K562 (cell line): ENCODE measurements at regions not wholly inside any gene's neighbourhood (a gene's known extent, or its start where the extent isn't known, plus 50 kb on each side); places are given as distances from the start of the nearest gene placed in this dataset.

ENCODE experiments used
- DMBX1 ChIP-seq: fragments of 250-450 bp; sonication (Bioruptor Pico); IDR thresholded peaks from 2 replicates; pipeline ENCODE4 v1.8.0; 2022; ENCODE audit warnings: inconsistent platforms, mild to moderate bottlenecking, moderate library complexity, borderline replicate concordance
- E2F8 ChIP-seq: fragments of 450-650 bp; IDR thresholded peaks from 2 replicates; pipeline ENCODE4 v1.7.1; 2018; ENCODE audit warnings: mild to moderate bottlenecking, low read depth; ENCODE audit not compliant: partially characterized antibody
- EGR1 ChIP-seq: fragments of 450-650 bp; conservative IDR thresholded peaks from 2 replicates; pipeline ENCODE4 v1.6.1; 2017; ENCODE audit warnings: mild to moderate bottlenecking
- GTF2A2 ChIP-seq: IDR thresholded peaks from 2 replicates; pipeline ENCODE4 v1.6.1; 2016; ENCODE audit warnings: mild to moderate bottlenecking, missing genetic modification characterization, missing compliant biosample characterization
- HIVEP1 ChIP-seq: fragments of 250-450 bp; sonication (Bioruptor Pico); IDR thresholded peaks from 2 replicates; pipeline ENCODE4 v1.4.0; 2020; ENCODE audit warnings: mild to moderate bottlenecking
- HMG20B ChIP-seq: fragments of 250-450 bp; sonication (Bioruptor Pico); IDR thresholded peaks from 2 replicates; pipeline ENCODE4 v1.5.0; 2021; ENCODE audit warnings: mild to moderate bottlenecking
- MCM7 ChIP-seq, 2 experiments: fragments of 450-650 bp; IDR thresholded peaks; 2 replicates each; pipeline ENCODE4 v1.6.1; 2016 to 2018
- MTA3 ChIP-seq: fragments of 450-650 bp; formaldehyde crosslinking; IDR thresholded peaks from 2 replicates; pipeline ENCODE4 v1.6.1; 2017; ENCODE audit warnings: mild to moderate bottlenecking, borderline replicate concordance
- NONO ChIP-seq, 2 experiments: fragments of 200-400 bp in 1 of 2; fragments of 450-650 bp in 1 of 2; formaldehyde crosslinking in 1 of 2; IDR thresholded peaks; 2 replicates each; pipeline ENCODE4 v1.6.1; 2017; ENCODE audit warnings: low read depth in 2 of 2, mild to moderate bottlenecking in 2 of 2, moderate library complexity in 2 of 2, low read length in 1 of 2
- PHF8 ChIP-seq: fragments of 200-600 bp; sonication (generic); IDR thresholded peaks from 2 replicates; pipeline ENCODE4 v1.6.1; 2012; ENCODE audit warnings: mixed run types, mild to moderate bottlenecking, inconsistent platforms, low read length, moderate library complexity, borderline replicate concordance
- POLR2AphosphoS5 ChIP-seq: IDR thresholded peaks from 2 replicates; pipeline ENCODE4 v1.6.1; 2011; ENCODE audit warnings: mild to moderate bottlenecking, low read depth, low read length, moderate library complexity; ENCODE audit not compliant: control insufficient read depth, insufficient read depth
- SMARCE1 ChIP-seq: fragments of 450-650 bp; IDR thresholded peaks from 2 replicates; pipeline ENCODE4 v1.7.1; 2016; ENCODE audit warnings: mild to moderate bottlenecking
- SOX6 ChIP-seq: fragments of 450-650 bp; IDR thresholded peaks from 2 replicates; pipeline ENCODE4 v1.6.1; 2014; ENCODE audit warnings: mild to moderate bottlenecking
- SRSF1 ChIP-seq: fragments of 200-400 bp; formaldehyde crosslinking; IDR thresholded peaks from 2 replicates; pipeline ENCODE4 v1.6.1; 2017; ENCODE audit warnings: mild to moderate bottlenecking, low read depth, low read length, moderate library complexity
- TAF1 ChIP-seq: IDR thresholded peaks from 2 replicates; pipeline ENCODE4 v1.6.1; 2011; ENCODE audit warnings: mild to moderate bottlenecking, low read length, moderate library complexity; ENCODE audit not compliant: insufficient read depth, control insufficient read depth, severe bottlenecking; ENCODE audit errors: extremely low read depth
- TBP ChIP-seq: optimal IDR thresholded peaks from 2 replicates; pipeline ENCODE3; 2011; ENCODE audit warnings: low read depth, low read length, improper control_type of control experiment
- YY1 ChIP-seq, 3 experiments: IDR thresholded peaks; 2 replicates each; pipeline ENCODE4 v1.6.1; 2011; ENCODE audit warnings: low read length in 2 of 3, mild to moderate bottlenecking in 2 of 3, moderate library complexity in 2 of 3, borderline replicate concordance in 1 of 3, control low read depth in 1 of 3, low read depth in 1 of 3; ENCODE audit not compliant: insufficient read depth in 3 of 3, insufficient replicate concordance in 2 of 3, control insufficient read depth in 1 of 3, insufficient read length in 1 of 3; ENCODE audit errors: extremely low read depth in 1 of 3
- ZC3H11A ChIP-seq: IDR thresholded peaks from 2 replicates; pipeline ENCODE4 v1.6.1; 2012; ENCODE audit warnings: low read depth, low read length, improper control_type of control experiment
- ZNF184 ChIP-seq: sonication (generic); formaldehyde crosslinking; IDR thresholded peaks from 2 replicates; pipeline ENCODE4 v1.5.0; 2020; ENCODE audit warnings: missing genetic modification reagents
- ZNF3 ChIP-seq: fragments of 250-450 bp; sonication (Bioruptor Pico); IDR thresholded peaks from 2 replicates; pipeline ENCODE4 v1.5.0; 2021; ENCODE audit warnings: mild to moderate bottlenecking, moderate library complexity
- ZNF347 ChIP-seq: fragments of 450-650 bp; formaldehyde crosslinking; IDR thresholded peaks from 2 replicates; pipeline ENCODE4 v1.4.0; 2020; ENCODE audit warnings: low read depth, mild to moderate bottlenecking, moderate library complexity
- ZNF431 ChIP-seq: sonication (generic); formaldehyde crosslinking; IDR thresholded peaks from 2 replicates; pipeline ENCODE4 v1.8.0; 2022; ENCODE audit warnings: mild to moderate bottlenecking, missing genetic modification reagents
- ZNF551 ChIP-seq: fragments of 250-450 bp; sonication (Bioruptor Pico); IDR thresholded peaks from 2 replicates; pipeline ENCODE4 v1.5.0; 2021; ENCODE audit warnings: mild to moderate bottlenecking, moderate library complexity
- ZNF699 ChIP-seq: fragments of 250-450 bp; sonication (Bioruptor Pico); IDR thresholded peaks from 2 replicates; pipeline ENCODE4 v1.8.0; 2021; ENCODE audit warnings: mild to moderate bottlenecking, moderate library complexity; ENCODE audit not compliant: insufficient replicate concordance
- TF ChIP-seq, protein P1 (sequence below), 2 experiments: fragments of 250-450 bp in 1 of 2; fragments of 450-650 bp in 1 of 2; sonication (Bioruptor Pico) in 1 of 2; IDR thresholded peaks; 2 replicates each; pipeline versions ENCODE4 v1.6.1 to v1.8.0; 2016 to 2021; ENCODE audit warnings: mild to moderate bottlenecking in 2 of 2, moderate library complexity in 2 of 2, missing compliant biosample characterization in 1 of 2, missing genetic modification characterization in 1 of 2
- TF ChIP-seq, protein P2 (sequence below): sonication (generic); formaldehyde crosslinking; IDR thresholded peaks from 2 replicates; pipeline ENCODE4 v1.9.0; 2022; ENCODE audit warnings: mild to moderate bottlenecking, missing genetic modification reagents

- TF ChIP-seq TAF1 (peak; percentile 65), DMBX1 (CRISPR knock-in tag) (no peak), YY1 (IDR thresholded peaks at IDR 0.05; ENCODE audit: borderline replicate concordance in 1 of 3, control insufficient read depth in 1 of 3, extremely low read depth in 1 of 3, insufficient read depth in 3 of 3, insufficient read length in 1 of 3, insufficient replicate concordance in 2 of 3, low read depth in 1 of 3, low read length in 2 of 3) (no peak), ZNF3 (no peak), SOX6 (peak; percentile 78), HIVEP1 (no peak), SMARCE1 (no peak), GTF2A2 (tag) (no peak), E2F8 (peak; percentile 42), EGR1 (no peak), NONO (IDR thresholded peaks at IDR 0.05; ENCODE audit: low read depth in 2 of 2, low read length in 1 of 2) (no peak), ZNF699 (CRISPR knock-in tag) (no peak), HMG20B (CRISPR knock-in tag) (no peak), ZNF551 (no peak), SRSF1 (no peak), TBP (peak; percentile 39), PHF8 (no peak), ZNF347 (CRISPR knock-in tag) (no peak), ZNF184 (CRISPR knock-in tag) (no peak), ZC3H11A (no peak), POLR2AphosphoS5 (no peak; the same call in 1 of the 2 replicates), ZNF431 (no peak), MCM7 (IDR thresholded peaks at IDR 0.05) (no peak), MTA3 (0 out of 2 replicates have a peak, but pooled peaks have one; percentile 45)
- TF ChIP-seq, protein P1, sequence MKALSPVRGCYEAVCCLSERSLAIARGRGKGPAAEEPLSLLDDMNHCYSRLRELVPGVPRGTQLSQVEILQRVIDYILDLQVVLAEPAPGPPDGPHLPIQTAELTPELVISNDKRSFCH (CRISPR knock-in tag; IDR thresholded peaks at IDR 0.05): no peak
- TF ChIP-seq, protein P1 (tag; IDR thresholded peaks at IDR 0.05): no peak
- TF ChIP-seq, protein P2, sequence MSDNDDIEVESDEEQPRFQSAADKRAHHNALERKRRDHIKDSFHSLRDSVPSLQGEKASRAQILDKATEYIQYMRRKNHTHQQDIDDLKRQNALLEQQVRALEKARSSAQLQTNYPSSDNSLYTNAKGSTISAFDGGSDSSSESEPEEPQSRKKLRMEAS: peak; percentile 58; the same call in 1 of the 2 replicates
These were observed 65.6 kb upstream of the PTGR2 start (continued) for GRCh38 chr14:73785834-73786635.
